LNCAP (cell line): ENCODE measurements at regions not wholly inside any gene's neighbourhood (a gene's known extent, or its start where the extent isn't known, plus 50 kb on each side); places are given as distances from the start of the nearest gene placed in this dataset.

Source experiments
- TF ChIP-seq, protein P1 (sequence below): fragments of 450-650 bp; IDR thresholded peaks from 2 replicates; pipeline ENCODE4 v1.5.1; 2017; ENCODE audit warnings: mild to moderate bottlenecking

DNA sequence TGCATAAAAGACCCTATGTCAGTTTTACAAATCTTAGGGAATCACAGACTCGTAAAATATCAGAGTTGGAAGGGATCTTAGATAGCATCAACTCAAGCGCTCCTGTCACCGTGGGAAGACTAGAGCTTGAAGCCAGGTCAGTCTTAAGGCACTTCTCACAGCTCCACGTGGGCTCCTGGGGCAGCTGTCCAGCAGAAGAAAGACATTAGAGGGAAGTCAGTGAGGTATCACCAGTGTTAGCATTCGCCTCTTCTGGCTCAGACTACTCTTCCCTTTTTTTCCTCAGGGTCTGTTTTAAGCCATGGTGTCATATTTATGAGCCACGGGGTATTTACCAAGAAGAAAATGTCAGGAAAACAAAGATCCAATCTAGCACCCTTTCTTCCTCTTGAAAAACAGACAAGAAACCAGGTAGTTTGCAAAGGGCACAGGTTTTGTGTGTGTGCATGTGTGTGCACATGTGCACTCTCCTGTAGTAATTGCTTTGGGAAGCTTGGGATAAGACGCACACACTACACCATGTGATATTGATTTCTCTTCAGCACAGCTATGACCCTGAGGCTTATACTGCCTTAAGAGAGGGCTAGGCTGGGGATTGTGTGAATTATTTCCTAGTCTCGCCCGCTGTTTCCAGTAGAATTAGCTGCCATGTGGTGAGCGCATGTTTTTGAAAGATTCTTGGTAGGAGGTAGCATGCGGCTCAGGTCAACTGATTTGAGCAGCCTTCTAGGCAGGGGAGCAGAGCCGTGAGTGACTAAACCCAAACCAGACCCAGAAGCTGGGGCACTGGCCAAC, 61.0 kb upstream of the ELAC2 start:
- TF ChIP-seq, protein P1, sequence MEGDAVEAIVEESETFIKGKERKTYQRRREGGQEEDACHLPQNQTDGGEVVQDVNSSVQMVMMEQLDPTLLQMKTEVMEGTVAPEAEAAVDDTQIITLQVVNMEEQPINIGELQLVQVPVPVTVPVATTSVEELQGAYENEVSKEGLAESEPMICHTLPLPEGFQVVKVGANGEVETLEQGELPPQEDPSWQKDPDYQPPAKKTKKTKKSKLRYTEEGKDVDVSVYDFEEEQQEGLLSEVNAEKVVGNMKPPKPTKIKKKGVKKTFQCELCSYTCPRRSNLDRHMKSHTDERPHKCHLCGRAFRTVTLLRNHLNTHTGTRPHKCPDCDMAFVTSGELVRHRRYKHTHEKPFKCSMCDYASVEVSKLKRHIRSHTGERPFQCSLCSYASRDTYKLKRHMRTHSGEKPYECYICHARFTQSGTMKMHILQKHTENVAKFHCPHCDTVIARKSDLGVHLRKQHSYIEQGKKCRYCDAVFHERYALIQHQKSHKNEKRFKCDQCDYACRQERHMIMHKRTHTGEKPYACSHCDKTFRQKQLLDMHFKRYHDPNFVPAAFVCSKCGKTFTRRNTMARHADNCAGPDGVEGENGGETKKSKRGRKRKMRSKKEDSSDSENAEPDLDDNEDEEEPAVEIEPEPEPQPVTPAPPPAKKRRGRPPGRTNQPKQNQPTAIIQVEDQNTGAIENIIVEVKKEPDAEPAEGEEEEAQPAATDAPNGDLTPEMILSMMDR, result no peak

DNA sequence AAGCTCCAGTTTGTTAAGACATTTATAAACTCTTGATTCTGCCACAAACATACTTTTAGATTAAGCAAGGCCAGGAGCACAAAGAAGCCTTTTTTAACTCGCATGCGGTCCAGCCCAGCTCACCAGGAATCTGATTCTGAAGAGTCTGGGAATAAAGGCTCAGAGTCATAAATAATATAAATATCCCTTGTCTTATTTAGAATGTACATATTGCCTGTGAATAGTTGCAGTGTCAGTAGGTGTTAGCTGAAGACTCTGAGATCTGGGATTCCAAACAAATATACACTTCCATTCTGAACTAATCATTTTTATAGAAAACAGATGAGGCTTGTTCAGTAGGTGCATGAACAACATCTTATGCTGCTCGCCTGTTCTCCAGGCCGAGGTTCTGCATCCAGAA, 59.1 kb upstream of the ELAC2 start:
- TF ChIP-seq, protein P1, result no peak

DNA sequence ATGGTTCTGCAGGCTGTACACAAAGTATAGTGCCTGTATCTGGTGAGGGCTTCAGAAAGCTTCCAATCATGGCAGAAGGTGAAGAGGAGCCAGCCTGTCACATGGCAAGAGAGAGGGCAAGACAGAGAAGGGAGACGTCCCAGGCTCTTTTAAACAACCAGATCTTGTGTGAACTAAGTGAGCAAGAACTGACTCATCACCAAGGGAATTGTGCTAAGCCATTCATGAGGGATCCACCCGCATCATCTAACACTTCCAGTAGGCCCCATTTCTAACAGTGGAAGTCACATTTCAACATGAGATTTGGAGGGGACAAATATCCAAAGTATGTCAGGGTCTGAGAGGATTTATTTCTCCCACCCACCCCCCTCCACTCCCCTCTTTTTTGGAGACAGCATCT, 56.2 kb upstream of the ELAC2 start:
- TF ChIP-seq, protein P1, result no peak

DNA sequence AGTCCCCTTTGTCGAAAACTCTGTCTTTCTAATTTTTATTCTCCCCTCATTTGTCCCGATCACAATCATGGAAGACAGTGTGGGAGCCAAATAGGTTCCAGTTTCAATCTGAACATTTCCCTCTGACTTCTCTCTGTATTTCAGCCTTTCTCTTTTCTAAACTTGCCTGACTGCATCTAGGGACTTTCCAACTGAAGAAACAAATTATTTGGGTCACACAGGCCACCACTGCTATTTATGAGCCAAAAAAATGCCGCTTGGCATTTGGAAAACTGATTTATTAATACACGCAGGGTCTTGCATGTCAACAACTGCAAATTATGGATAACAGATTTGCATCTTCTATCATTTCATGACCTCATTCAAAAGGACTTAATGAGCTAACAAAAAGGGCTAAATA, 55.2 kb upstream of the ELAC2 start:
- TF ChIP-seq, protein P1, result no peak

DNA sequence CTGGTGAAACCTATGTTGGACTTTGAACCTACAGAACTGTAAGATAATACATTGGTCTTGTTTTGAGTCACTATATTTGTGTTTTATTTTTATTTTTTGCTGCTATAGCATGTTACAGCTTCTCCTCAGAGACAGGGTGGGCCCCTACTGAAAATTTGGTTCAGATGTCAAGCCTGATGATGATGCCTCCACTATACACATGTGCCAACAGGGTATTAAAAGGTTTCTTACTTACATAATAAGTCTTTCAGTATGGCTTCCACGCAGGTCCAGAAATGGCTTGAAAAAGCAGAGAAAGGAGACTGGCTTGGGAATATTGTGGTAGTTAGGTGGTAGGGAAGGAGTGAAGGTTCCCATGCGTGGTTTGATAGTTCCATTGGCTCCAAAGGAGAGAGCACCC, 52.9 kb upstream of the ELAC2 start:
- TF ChIP-seq, protein P1, result no peak

DNA sequence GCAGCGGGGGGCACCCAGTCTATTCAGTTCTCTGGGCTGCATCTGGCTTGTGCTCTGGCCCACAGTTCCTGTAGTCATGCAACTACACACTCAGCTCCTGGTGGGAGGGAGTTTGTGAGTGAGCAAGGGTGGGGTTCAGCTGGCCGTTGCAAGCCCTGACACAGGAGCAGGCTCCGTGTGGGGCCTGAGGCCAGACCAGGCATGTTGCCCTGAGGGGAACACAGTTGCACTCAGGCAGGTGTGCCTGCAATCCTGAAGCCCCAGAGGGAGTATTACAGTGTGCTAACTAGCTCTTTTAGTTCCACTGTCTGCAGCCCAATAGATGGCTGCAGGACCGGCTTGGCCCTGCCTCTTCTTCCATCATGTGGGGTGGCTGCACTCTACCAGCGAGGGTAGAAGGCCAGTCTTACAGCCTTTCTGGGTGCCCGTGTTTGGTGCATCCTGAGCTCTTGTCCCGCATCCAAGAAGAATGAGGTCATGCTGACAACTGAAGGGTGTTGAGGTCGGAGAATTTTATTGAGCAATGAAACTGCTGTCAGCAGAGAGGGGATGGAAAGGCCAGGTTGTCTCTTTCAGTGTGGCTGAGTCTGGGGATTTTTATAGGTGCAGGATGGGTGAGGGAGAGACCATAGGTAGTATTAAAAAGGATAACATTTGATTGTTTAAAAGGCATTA, 49.9 kb upstream of the ELAC2 start:
- TF ChIP-seq, protein P1, result no peak
